Hepatocyte (in vitro differentiated cells): ENCODE measurements at regions not wholly inside any gene's neighbourhood (a gene's known extent, or its start where the extent isn't known, plus 50 kb on each side); places are given as distances from the start of the nearest gene placed in this dataset.
A peak's percentile ranks its signal among the peaks of the same experiment; 100 is the strongest.

Experiments
- DNase-seq: peaks from one replicate; pipeline ENCODE4 v3.0.0-alpha.2; 2016; ENCODE audit warnings: low spot score
- H2AFZ ChIP-seq: fragments of 200-600 bp; sonication (generic); 2 replicates; pipeline ENCODE4 v1.6.0; 2016; ENCODE audit warnings: antibody characterized with exemption, mild to moderate bottlenecking
- H3K27ac ChIP-seq: fragments of 200-600 bp; sonication (generic); 2 replicates; pipeline ENCODE4 v1.5.1; 2016; ENCODE audit warnings: mild to moderate bottlenecking
- H3K27me3 ChIP-seq: fragments of 200-600 bp; sonication (generic); 2 replicates; pipeline ENCODE4 v1.6.1; 2016
- H3K36me3 ChIP-seq: fragments of 200-600 bp; sonication (generic); replicated peaks from 2 replicates; pipeline ENCODE4 v1.5.1; 2016; ENCODE audit warnings: low read depth; ENCODE audit not compliant: insufficient read depth
- H3K4me1 ChIP-seq: fragments of 200-600 bp; sonication (generic); 2 replicates; pipeline ENCODE4 v1.5.1; 2016; ENCODE audit warnings: mild to moderate bottlenecking, moderate library complexity; ENCODE audit not compliant: insufficient read depth
- H3K4me2 ChIP-seq: fragments of 200-600 bp; sonication (generic); 2 replicates; pipeline ENCODE4 v1.6.0; 2016
- H3K4me3 ChIP-seq: fragments of 200-600 bp; sonication (generic); 2 replicates; pipeline ENCODE4 v1.5.1; 2016; ENCODE audit warnings: mild to moderate bottlenecking
- H3K79me2 ChIP-seq: fragments of 200-600 bp; sonication (generic); 2 replicates; pipeline ENCODE4 v1.6.0; 2017; ENCODE audit warnings: mild to moderate bottlenecking
- H3K9me2 ChIP-seq: fragments of 200-600 bp; sonication (generic); replicated peaks from 2 replicates; pipeline ENCODE4 v1.6.0; 2017; ENCODE audit warnings: mild to moderate bottlenecking; ENCODE audit not compliant: insufficient read depth
- H3K9me3 ChIP-seq: fragments of 200-600 bp; sonication (generic); 2 replicates; pipeline ENCODE4 v1.5.1; 2016; ENCODE audit warnings: low read depth, mild to moderate bottlenecking
- H4K20me1 ChIP-seq: fragments of 200-600 bp; sonication (generic); 2 replicates; pipeline ENCODE4 v1.6.0; 2016; ENCODE audit warnings: mild to moderate bottlenecking; ENCODE audit not compliant: insufficient read depth, poor library complexity, severe bottlenecking
- EZH2 ChIP-seq: fragments of 200-600 bp; sonication (generic); IDR thresholded peaks from 2 replicates; pipeline ENCODE4 v1.6.1; 2016; ENCODE audit warnings: antibody characterized with exemption, mild to moderate bottlenecking, borderline replicate concordance
- EZH2phosphoT487 ChIP-seq: fragments of 200-600 bp; sonication (generic); IDR thresholded peaks from one replicate; pipeline ENCODE4 v1.6.1; 2018; ENCODE audit warnings: antibody characterized with exemption, mild to moderate bottlenecking, low read depth, moderate library complexity; ENCODE audit not compliant: unreplicated experiment, severe bottlenecking
- WGBS: methylation state at CpG from one replicate; pipeline ENCODE4 v1.1.6; 2016; ENCODE audit warnings: low lambda C conversion rate; ENCODE audit errors: missing lambda C conversion rate; 5-methylcytosine and 5-hydroxymethylcytosine counted together
- TF ChIP-seq, protein P1 (sequence below): fragments of 200-600 bp; sonication (generic); IDR thresholded peaks from 2 replicates; pipeline ENCODE4 v1.5.1; 2016; ENCODE audit warnings: antibody characterized with exemption, mild to moderate bottlenecking; ENCODE audit not compliant: poor library complexity

DNA sequence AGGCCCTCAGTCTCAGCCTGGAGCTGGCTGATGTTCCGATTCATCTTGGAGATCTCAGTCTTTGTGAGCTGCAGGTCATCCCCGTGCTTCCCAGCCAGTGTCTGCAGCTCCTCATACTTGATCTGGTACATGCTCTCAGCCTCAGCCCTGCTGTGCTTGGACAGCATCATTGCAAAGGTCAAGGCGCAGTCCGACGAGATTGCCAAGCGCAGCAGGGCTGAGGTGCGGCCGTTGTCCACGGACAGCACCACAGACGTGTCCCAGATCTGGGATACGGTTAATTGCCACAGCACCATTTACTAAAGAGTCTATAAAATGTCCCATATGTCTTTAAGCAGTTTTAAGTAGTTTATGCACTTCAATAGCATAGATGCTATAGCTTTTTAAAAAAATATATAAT, 965.7 kb downstream of the FSCB start:
- H3K36me3 ChIP-seq = no peaks in the 10 kb centered on the region
- no peak overlapping the region for H2AFZ ChIP-seq
- no peaks in the 10 kb centered on the region for H3K79me2 ChIP-seq
- no peak for DNase-seq
- H4K20me1 ChIP-seq = no peaks in the 10 kb centered on the region
- 90% methylated on average over 11 of the region's 11 CpGs for WGBS
- H3K27ac ChIP-seq = no peak overlapping the region
- H3K27me3 ChIP-seq = no peaks in the 10 kb centered on the region
- TF ChIP-seq EZH2phosphoT487 = no peak
- no peak for TF ChIP-seq EZH2
- TF ChIP-seq, protein P1, sequence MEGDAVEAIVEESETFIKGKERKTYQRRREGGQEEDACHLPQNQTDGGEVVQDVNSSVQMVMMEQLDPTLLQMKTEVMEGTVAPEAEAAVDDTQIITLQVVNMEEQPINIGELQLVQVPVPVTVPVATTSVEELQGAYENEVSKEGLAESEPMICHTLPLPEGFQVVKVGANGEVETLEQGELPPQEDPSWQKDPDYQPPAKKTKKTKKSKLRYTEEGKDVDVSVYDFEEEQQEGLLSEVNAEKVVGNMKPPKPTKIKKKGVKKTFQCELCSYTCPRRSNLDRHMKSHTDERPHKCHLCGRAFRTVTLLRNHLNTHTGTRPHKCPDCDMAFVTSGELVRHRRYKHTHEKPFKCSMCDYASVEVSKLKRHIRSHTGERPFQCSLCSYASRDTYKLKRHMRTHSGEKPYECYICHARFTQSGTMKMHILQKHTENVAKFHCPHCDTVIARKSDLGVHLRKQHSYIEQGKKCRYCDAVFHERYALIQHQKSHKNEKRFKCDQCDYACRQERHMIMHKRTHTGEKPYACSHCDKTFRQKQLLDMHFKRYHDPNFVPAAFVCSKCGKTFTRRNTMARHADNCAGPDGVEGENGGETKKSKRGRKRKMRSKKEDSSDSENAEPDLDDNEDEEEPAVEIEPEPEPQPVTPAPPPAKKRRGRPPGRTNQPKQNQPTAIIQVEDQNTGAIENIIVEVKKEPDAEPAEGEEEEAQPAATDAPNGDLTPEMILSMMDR = no peak
- no peaks in the 10 kb centered on the region for H3K9me2 ChIP-seq
- no peak overlapping the region for H3K4me2 ChIP-seq
- no peaks in the 10 kb centered on the region for H3K4me1 ChIP-seq
- H3K4me3 ChIP-seq = no peak overlapping the region
- H3K9me3 ChIP-seq = no peaks in the 10 kb centered on the region

DNA sequence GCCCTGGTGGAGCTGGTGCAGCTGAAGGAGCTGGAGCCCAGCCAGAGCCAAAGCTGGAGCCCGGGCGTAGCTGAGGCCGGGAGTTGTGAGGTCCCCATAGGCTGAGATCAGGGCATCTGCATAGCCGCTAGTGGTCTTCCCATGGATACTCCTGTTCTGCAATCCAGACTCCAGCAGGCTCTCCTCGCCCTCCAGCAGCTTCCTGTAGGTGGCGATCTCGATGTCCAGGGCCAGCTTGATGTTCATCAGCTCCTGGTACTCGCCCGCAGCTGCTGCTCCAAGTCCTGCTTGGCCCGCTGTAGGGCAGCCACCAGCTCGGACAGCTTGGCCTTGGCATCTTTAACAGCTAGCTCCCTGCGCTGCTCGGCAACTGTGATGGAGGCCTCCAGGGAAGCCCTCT, 966.1 kb downstream of the FSCB start:
- no peak for DNase-seq
- TF ChIP-seq EZH2phosphoT487 (no peak), EZH2 (no peak)
- TF ChIP-seq, protein P1 = no peak
- H3K27me3 ChIP-seq = no peaks in the 10 kb centered on the region
- H3K9me2 ChIP-seq = no peaks in the 10 kb centered on the region
- 94% methylated on average over 13 of the region's 13 CpGs for WGBS
- no peak overlapping the region for H2AFZ ChIP-seq
- H3K79me2 ChIP-seq = no peaks in the 10 kb centered on the region
- no peak overlapping the region for H3K4me2 ChIP-seq
- no peak overlapping the region for H3K4me3 ChIP-seq
- no peak overlapping the region for H3K27ac ChIP-seq
- H3K36me3 ChIP-seq = no peaks in the 10 kb centered on the region
- H3K9me3 ChIP-seq = no peaks in the 10 kb centered on the region
- no peaks in the 10 kb centered on the region for H3K4me1 ChIP-seq
- H4K20me1 ChIP-seq = no peaks in the 10 kb centered on the region

DNA sequence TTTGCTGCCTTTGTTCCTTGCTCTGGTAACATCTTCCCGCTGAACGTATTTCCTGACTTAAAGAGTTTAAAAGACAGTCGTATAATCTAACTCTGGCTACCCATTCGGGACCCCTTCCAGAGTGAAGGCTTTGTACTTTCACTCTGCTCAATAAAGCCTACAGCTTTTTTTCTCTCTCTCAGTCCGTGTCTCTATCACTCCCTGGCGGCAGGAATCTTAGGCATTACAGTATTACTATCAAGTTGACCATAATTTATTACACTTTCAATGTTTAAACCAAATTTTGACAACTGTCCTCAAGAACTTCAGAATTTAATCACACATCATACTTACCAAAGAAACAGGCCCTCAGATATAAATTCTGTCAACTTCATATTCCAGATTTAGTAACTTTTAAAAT, 967.9 kb downstream of the FSCB start:
- H3K9me2 ChIP-seq = no peaks in the 10 kb centered on the region
- H3K4me1 ChIP-seq = no peaks in the 10 kb centered on the region
- WGBS = 28% methylated on average over 6 of the region's 6 CpGs
- no peaks in the 10 kb centered on the region for H3K9me3 ChIP-seq
- peak overlapping the region; percentile 66 for H3K4me2 ChIP-seq
- no peak overlapping the region for H3K4me3 ChIP-seq
- H3K79me2 ChIP-seq = no peaks in the 10 kb centered on the region
- peak overlapping the region; percentile 73 for H2AFZ ChIP-seq
- no peaks in the 10 kb centered on the region for H4K20me1 ChIP-seq
- peak overlapping the region; percentile 13 for H3K27ac ChIP-seq
- no peaks in the 10 kb centered on the region for H3K27me3 ChIP-seq
- peak; percentile 64 for DNase-seq
- H3K36me3 ChIP-seq = no peaks in the 10 kb centered on the region
- TF ChIP-seq, protein P1 = peak; percentile 69
- no peak for TF ChIP-seq EZH2phosphoT487

DNA sequence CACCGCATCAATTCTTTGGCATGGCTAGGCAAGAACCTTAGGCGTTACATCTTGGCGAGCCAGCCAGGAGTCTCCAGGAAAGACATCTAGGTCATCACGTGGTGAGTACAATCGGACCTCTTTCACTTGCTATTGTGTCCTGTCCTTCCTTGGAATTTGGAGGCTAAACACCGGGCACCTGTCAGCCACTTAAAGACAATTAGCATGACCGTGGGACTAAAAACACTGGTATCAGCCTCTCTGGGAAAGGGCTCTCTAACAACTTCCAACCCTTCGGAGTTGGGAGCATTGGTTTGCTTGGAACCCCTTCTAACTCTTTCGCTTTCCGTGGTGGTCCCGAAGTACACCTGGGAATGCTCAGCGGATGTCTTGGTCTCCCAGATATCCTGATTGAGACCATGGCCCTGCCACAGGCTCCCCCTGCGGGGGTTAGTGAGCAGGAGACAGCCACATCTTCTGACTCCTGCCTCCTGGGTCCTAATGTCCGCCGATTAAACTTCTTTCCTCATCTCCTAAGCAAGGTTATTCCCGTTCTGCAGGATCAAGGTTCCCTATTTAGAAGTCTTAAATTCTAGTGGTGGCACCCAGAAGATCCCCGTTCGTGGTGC, 971.7 kb downstream of the FSCB start:
- Histone ChIP-seq H3K4me3 (no peak overlapping the region), H3K27ac (no peak overlapping the region), H3K9me3 (no peaks in the 10 kb centered on the region), H4K20me1 (no peaks in the 10 kb centered on the region), H3K36me3 (no peaks in the 10 kb centered on the region), H2AFZ (no peak overlapping the region), H3K4me1 (no peaks in the 10 kb centered on the region), H3K79me2 (no peaks in the 10 kb centered on the region), H3K27me3 (no peaks in the 10 kb centered on the region), H3K9me2 (no peaks in the 10 kb centered on the region), H3K4me2 (no peak overlapping the region)
- 93% methylated on average over 18 of the region's 18 CpGs for WGBS
- no peak for TF ChIP-seq EZH2phosphoT487
- no peak for DNase-seq
